Panc1 (cell line): ENCODE measurements at regions not wholly inside any gene's neighbourhood (a gene's known extent, or its start where the extent isn't known, plus 50 kb on each side); places are given as distances from the start of the nearest gene placed in this dataset.

ENCODE experiments used
- CTCF ChIP-seq: fragments of 450-650 bp; IDR thresholded peaks from 2 replicates; pipeline ENCODE4 v1.5.1; 2017; ENCODE audit warnings: mild to moderate bottlenecking
- POLR2AphosphoS5 ChIP-seq: IDR thresholded peaks from 2 replicates; pipeline ENCODE4 v1.6.1; 2012; ENCODE audit warnings: mild to moderate bottlenecking, low read depth, low read length, moderate library complexity
- REST ChIP-seq, 2 experiments: IDR thresholded peaks; 2 replicates each; pipeline ENCODE4 v1.6.1; 2011 to 2012; ENCODE audit warnings: low read depth in 2 of 2, control low read depth in 1 of 2, low read length in 1 of 2, mild to moderate bottlenecking in 1 of 2, moderate library complexity in 1 of 2; ENCODE audit not compliant: insufficient read depth in 1 of 2
- SIN3A ChIP-seq: IDR thresholded peaks from 2 replicates; pipeline ENCODE4 v1.6.1; 2012; ENCODE audit warnings: low read depth, mild to moderate bottlenecking, low read length, moderate library complexity, borderline replicate concordance; ENCODE audit not compliant: insufficient read depth

GRCh38 chr5:74059706-74060105 lies 433.7 kb downstream of the ARHGEF28 start:
- TF ChIP-seq CTCF (no peak), POLR2AphosphoS5 (no peak), SIN3A (no peak), REST (IDR thresholded peaks at IDR 0.05; ENCODE audit: insufficient read depth in 1 of 2, low read depth in 2 of 2, low read length in 1 of 2) (no peak)
